Activated T-cell treated with anti-CD3 and anti-CD28 coated beads, Interleukin-2, amount 50 U/mL, for 24 hours (primary cell): ENCODE measurements at regions not wholly inside any gene's neighbourhood (a gene's known extent, or its start where the extent isn't known, plus 50 kb on each side); places are given as distances from the start of the nearest gene placed in this dataset.

Experiments
- DNase-seq: peaks from one replicate; pipeline ENCODE4 v3.0.0-alpha.2; 2020
- H3K27ac Mint-ChIP-seq: 2 replicates; pipeline ENCODE4 v1.8.0; 2020; ENCODE audit warnings: mild to moderate bottlenecking, mixed read lengths
- H3K27me3 Mint-ChIP-seq: 2 replicates; pipeline ENCODE4 v1.8.0; 2020; ENCODE audit warnings: mixed read lengths
- H3K36me3 Mint-ChIP-seq: 2 replicates; pipeline ENCODE4 v1.8.0; 2020; ENCODE audit warnings: low read depth, mixed read lengths
- H3K4me1 Mint-ChIP-seq: 2 replicates; pipeline ENCODE4 v1.8.0; 2020; ENCODE audit warnings: low read depth, mixed read lengths
- H3K4me3 Mint-ChIP-seq: 2 replicates; pipeline ENCODE4 v1.8.0; 2020; ENCODE audit warnings: mild to moderate bottlenecking, moderate library complexity, mixed read lengths
- H3K9me3 Mint-ChIP-seq: 2 replicates; pipeline ENCODE4 v1.8.0; 2020; ENCODE audit warnings: mixed read lengths

DNA sequence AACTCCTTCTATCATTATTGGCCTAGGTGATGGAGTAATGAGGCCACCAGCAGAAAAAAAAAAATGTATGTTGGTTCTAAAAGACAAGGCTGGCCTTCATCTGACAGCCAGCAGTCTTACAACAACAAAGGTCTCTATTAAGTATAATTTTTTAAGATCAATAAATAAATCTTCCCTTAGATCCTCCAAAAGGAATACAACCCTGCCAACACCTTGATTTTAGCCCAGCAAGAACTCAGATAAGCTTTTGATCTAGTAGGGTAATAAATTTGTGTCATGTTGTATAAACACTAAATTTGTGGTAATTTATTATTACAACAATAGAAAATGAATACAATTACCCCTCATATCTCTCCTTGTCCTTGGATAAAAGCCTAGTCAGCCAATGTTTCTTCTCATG, 633.2 kb upstream of the FAM174A start:
- H3K27me3 Mint-ChIP-seq: no peaks in the 10 kb centered on the region
- no peak overlapping the region for H3K27ac Mint-ChIP-seq
- no peaks in the 10 kb centered on the region for H3K9me3 Mint-ChIP-seq
- H3K4me1 Mint-ChIP-seq: no peaks in the 10 kb centered on the region
- no peak overlapping the region for H3K4me3 Mint-ChIP-seq
- DNase-seq: no peak
- no peaks in the 10 kb centered on the region for H3K36me3 Mint-ChIP-seq

DNA sequence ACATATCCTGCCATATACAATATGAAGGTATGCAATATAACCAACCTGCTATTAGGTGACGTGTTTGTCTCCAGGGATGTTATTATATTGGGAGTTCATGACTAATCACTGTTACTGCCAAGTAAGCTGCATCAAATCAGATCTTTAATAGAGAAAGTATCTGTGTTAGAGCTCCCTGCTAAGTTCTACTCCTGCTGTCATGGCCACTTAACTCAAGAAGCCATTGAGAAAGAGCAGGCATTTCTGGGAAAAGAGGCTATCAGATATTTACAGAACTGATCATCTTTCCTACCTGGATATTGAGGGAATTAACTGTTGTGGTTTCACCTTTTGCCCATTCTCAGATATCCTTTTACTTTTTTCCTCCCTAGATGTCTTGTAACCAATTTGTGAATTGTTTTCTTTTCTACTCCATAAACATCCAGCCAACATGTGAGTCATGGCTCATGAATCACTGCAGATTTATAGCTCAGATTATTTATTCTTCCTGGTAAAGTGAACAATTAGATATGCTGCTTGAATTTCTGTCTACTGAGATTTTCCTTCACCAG, 634.8 kb upstream of the FAM174A start:
- H3K27me3 Mint-ChIP-seq: no peaks in the 10 kb centered on the region
- H3K4me1 Mint-ChIP-seq: no peaks in the 10 kb centered on the region
- H3K9me3 Mint-ChIP-seq: no peaks in the 10 kb centered on the region
- H3K36me3 Mint-ChIP-seq: no peaks in the 10 kb centered on the region
- H3K27ac Mint-ChIP-seq: no peak overlapping the region
- DNase-seq: no peak
- H3K4me3 Mint-ChIP-seq: no peak overlapping the region

DNA sequence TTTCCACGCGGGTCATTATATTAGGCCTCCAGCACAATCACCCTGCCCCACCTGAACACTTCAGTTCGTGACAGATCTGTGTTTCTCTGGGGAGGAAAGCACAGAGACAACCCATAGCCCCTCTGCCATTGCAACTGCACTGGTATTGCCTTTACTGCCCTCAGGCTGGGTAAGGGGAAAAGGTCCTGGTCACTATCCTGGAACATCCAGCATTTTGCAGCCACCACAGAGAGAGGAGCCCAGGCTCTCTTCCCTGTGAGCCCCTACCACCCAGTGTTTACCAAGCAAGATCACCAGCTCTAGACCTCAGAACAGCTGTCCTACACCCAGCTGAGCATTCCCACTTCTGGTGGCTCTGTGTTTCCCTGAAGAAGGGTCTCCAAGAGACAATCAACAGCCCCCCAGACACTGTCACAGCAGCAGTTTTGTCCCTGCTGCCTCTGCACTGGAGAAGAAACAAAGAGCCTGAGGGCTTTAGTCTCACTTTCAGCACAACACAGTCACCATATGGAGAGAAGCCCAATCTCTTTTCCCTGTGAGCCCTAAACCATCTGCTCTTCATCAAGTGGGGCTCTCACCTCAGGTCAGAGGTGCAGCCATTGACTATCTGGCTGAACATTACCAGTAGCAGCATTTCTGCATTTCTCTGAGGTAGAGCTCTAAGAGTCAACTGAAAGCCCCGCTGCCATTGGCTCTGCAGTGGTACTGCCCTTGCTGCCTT, 655.2 kb upstream of the FAM174A start:
- H3K4me3 Mint-ChIP-seq: no peak overlapping the region
- DNase-seq: no peak
- no peak overlapping the region for H3K27ac Mint-ChIP-seq
- H3K9me3 Mint-ChIP-seq: peaks cover 3% of the 10 kb centered on the region
- H3K4me1 Mint-ChIP-seq: no peaks in the 10 kb centered on the region
- H3K27me3 Mint-ChIP-seq: no peaks in the 10 kb centered on the region
- H3K36me3 Mint-ChIP-seq: no peaks in the 10 kb centered on the region

DNA sequence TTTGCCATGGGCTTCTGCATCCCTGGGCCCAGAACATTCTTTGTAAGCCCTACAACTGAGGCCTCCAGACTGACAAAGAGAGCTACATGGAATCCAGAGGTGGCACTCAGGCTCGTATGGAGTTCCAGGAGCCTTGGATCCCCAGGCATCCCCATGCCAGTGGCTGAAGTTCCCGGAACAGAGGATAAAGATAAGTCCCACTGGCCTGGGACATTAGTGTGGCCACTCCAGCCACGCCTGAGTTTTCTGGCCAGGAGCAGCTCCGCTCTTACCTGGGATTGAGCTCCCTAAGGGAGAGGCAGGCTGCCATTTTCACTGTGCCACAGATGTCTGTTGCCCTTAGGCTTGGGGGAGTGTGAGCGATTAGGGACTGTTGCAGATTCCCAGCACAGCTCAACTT, 656.3 kb upstream of the FAM174A start:
- H3K36me3 Mint-ChIP-seq: no peaks in the 10 kb centered on the region
- no peaks in the 10 kb centered on the region for H3K27me3 Mint-ChIP-seq
- no peak overlapping the region for H3K4me3 Mint-ChIP-seq
- no peak overlapping the region for H3K27ac Mint-ChIP-seq
- peaks cover 3% of the 10 kb centered on the region for H3K9me3 Mint-ChIP-seq
- DNase-seq: no peak
- H3K4me1 Mint-ChIP-seq: no peaks in the 10 kb centered on the region

DNA sequence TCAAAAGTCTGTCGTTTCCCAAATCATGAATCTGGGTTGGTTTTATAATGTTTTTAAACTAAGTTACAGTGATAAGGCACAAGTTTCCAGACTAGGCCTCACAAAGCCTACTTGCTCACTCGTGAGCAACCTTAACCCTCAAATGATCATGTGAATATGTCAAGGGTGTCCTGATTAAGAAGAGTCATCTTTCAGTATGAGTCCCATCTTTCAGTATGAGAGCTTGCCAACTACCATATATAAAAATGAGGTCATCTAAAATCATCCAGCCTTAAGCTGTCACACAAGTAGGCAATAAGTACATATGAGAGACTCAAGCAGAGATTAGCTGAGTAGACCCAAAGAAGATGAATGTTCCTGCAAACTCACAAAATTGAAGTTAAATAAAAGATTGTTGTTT, 668.4 kb upstream of the FAM174A start:
- Mint-ChIP-seq H3K27ac (no peak overlapping the region), H3K4me1 (no peaks in the 10 kb centered on the region), H3K27me3 (no peaks in the 10 kb centered on the region), H3K9me3 (peaks cover 11% of the 10 kb centered on the region), H3K36me3 (no peaks in the 10 kb centered on the region), H3K4me3 (no peak overlapping the region)
- DNase-seq: no peak

DNA sequence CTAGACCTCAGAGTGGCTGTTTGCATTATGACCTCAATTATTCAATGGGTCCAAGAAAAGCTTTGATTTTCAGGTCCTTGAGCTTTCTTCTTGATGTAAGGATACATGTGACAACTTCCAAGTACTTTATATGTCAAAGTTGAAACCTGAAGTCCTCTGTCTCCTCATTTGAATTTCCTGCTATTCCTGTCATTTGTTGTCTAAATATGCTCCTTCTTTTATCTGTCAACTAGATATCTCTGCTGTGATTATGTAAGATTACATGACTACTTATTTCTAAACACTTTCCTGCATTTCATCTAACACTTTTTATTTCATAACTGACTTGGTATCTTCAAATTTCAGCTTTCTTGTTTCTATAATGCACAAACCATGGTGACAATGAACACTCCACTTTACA, 670.0 kb upstream of the FAM174A start:
- Mint-ChIP-seq H3K9me3 (peaks cover 8% of the 10 kb centered on the region), H3K27me3 (no peaks in the 10 kb centered on the region), H3K4me3 (no peak overlapping the region), H3K36me3 (no peaks in the 10 kb centered on the region), H3K4me1 (no peaks in the 10 kb centered on the region), H3K27ac (no peak overlapping the region)
- no peak for DNase-seq

DNA sequence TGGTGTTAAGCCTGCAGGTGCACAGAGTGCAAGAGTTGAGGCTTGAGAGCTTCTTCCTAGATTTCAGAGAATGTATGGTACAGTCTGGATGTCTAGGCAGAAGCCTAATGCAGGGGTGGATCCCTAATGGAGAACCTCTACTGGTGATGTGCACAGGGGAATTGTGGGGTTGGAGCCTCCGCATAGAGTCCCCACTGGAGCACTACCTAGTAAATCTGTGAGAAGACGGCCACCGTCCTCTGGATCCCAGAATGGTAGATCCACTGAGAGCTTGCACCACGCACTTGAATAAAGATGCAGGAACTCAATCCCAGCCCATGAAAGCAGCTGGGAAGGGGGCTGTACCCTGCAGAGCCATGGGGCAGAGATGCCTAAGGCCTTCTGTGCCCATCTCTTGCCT, 699.4 kb upstream of the FAM174A start:
- Mint-ChIP-seq H3K27ac (no peak overlapping the region), H3K9me3 (peaks cover 3% of the 10 kb centered on the region), H3K4me1 (no peaks in the 10 kb centered on the region), H3K36me3 (no peaks in the 10 kb centered on the region), H3K4me3 (no peak overlapping the region), H3K27me3 (no peaks in the 10 kb centered on the region)
- no peak for DNase-seq

DNA sequence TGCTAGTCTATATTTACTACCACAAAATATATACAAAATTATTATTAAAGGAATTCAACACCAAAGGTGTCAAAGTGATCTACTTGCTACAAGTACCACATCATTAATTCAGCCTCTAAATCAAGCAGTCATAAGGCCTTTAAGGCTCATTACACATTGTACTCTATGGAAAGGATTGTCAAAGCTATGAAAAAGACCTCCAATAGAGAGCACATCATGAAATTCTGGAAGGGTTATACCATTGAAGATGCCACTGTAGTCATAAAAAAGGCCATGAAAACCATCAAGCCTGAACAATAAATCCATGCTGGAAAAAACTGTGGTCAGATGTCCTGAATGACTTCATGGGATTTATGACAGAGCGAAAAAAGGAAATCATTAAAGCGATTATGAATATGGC, 708.0 kb upstream of the FAM174A start:
- Mint-ChIP-seq H3K4me3 (no peak overlapping the region), H3K4me1 (no peaks in the 10 kb centered on the region), H3K36me3 (no peaks in the 10 kb centered on the region)

DNA sequence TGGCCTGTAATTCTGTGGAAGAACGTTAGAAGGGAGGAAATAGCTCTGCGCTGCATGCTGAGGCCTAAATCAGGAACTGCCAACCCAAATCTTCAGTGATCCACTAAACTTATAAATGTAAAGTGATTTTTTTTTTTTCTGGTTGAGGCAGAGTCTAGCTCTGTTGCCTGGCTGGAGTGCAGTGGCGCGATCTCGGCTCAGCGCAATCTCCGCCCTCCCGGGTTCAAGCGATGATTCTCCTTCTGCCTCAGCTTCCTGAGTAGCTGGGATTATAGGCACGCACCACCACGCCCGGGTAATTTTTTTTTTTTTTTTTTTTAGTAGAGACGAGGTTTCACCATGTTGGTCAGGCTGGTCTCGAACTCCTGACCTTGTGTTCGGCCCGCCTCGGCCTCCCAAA, 717.4 kb upstream of the FAM174A start:
- H3K4me1 Mint-ChIP-seq: no peaks in the 10 kb centered on the region
- no peak for DNase-seq
- no peaks in the 10 kb centered on the region for H3K36me3 Mint-ChIP-seq
- no peak overlapping the region for H3K4me3 Mint-ChIP-seq
- H3K9me3 Mint-ChIP-seq: no peaks in the 10 kb centered on the region
- H3K27ac Mint-ChIP-seq: no peak overlapping the region
- H3K27me3 Mint-ChIP-seq: no peaks in the 10 kb centered on the region

More for the DNA sequence above, 708.0 kb upstream of the FAM174A start:
- no peak for DNase-seq
- Mint-ChIP-seq H3K27me3 (no peaks in the 10 kb centered on the region), H3K9me3 (no peaks in the 10 kb centered on the region), H3K27ac (no peak overlapping the region)

DNA sequence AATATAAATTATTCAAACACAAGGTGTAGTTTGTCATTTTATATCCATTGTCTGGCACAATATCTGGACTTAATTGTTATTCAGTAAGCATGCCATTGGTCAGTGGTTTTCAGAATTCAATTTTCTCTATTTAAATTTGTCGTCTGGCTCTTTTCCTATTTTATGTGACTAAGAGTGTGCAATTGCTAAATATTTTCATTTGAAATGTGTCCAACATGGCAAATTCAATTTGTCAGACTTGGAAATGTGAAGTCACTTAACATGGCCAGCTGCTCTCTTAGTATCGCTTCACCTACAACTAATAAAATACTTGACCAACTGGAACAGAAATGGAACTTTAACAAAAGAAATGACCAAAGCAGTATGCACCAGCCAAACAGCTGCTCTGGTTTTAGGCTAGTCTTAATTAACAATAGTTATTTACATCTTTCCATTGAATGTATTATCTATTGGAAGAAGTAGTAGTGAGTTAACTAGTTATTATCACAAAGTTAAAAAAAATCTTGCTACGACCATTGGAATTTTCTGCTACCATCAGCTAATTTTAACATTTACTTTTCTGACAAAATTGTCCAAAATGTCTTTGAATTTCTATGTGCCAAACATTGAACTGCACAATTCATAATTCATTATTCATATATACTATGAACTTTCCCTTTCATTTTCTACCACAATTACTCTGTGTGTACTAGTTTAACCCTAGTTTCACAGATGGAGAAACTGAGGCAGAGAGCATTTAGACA, 720.7 kb upstream of the FAM174A start:
- DNase-seq: no peak
- Mint-ChIP-seq H3K9me3 (no peaks in the 10 kb centered on the region), H3K27me3 (no peaks in the 10 kb centered on the region), H3K27ac (no peak overlapping the region), H3K4me3 (no peak overlapping the region), H3K4me1 (no peaks in the 10 kb centered on the region), H3K36me3 (no peaks in the 10 kb centered on the region)

DNA sequence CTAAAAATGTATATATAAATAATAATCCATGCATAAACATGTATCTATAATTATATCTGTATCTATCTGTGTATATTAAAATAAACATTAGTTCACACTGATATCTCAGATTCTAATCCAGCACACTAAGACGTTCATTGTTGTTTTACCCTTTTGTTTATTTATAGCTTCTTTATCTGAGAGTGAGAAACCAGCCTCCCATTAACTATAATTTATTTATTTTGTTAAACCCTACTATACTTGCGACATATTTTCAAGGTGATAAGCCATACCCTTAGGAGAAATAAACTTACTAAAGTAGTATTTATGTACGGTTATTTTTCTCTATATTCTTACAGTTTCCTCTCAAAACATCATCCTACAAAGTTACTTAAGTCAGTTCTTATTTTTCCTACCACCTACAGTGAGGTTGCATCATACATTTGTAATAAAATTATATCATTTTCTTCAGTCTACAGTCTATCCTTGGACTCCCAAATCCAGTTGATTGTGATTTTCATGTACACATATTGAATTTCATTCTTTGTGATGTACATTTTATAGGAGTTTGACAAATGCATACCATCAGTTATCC, 726.4 kb upstream of the FAM174A start:
- DNase-seq: no peak
- Mint-ChIP-seq H3K27me3 (no peaks in the 10 kb centered on the region), H3K4me1 (no peaks in the 10 kb centered on the region), H3K36me3 (no peaks in the 10 kb centered on the region), H3K9me3 (no peaks in the 10 kb centered on the region), H3K4me3 (no peak overlapping the region), H3K27ac (no peak overlapping the region)

DNA sequence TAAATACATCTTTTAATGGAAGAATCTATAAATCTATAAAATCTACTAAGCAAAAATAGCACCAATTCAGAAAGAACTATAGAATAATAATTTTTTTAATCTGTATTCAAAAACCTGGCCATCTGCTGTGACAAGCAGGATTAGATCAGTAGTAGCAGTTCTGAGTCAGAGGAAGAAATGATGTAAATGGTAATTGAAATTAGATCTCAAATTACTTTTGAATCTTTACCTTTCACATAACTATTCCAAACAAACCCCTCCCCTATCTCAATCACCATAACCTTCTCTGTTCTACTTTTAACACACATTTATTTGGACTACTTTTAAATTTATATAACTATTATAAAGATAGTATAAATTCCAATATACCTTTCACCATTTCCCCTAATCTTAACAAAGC, 727.8 kb upstream of the FAM174A start:
- H3K4me3 Mint-ChIP-seq: no peak overlapping the region
- H3K27ac Mint-ChIP-seq: no peak overlapping the region
- DNase-seq: no peak
- H3K27me3 Mint-ChIP-seq: no peaks in the 10 kb centered on the region
- H3K36me3 Mint-ChIP-seq: no peaks in the 10 kb centered on the region
- no peaks in the 10 kb centered on the region for H3K4me1 Mint-ChIP-seq
- no peaks in the 10 kb centered on the region for H3K9me3 Mint-ChIP-seq

DNA sequence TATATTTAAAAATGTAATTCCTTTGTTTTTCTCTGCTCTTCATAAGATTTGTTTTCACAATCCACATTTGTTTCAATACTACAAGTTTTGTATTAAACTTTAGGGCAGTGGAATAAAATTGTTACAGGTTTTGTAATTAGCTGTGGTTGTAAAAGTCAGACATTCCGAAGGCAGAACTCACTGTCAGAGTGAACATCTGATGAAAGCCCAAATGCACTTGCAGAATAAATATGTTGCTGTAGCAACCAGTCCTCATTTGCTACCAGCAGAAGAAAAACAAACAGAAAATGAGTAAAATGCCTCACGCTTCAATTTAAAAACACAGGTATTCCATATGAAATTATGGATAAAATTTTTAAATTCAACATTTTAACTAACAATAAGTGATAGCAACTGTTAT, 740.1 kb upstream of the FAM174A start:
- Mint-ChIP-seq H3K9me3 (peaks cover 2% of the 10 kb centered on the region), H3K27me3 (no peaks in the 10 kb centered on the region), H3K4me3 (no peak overlapping the region), H3K27ac (no peak overlapping the region), H3K36me3 (no peaks in the 10 kb centered on the region), H3K4me1 (no peaks in the 10 kb centered on the region)
- DNase-seq: no peak

DNA sequence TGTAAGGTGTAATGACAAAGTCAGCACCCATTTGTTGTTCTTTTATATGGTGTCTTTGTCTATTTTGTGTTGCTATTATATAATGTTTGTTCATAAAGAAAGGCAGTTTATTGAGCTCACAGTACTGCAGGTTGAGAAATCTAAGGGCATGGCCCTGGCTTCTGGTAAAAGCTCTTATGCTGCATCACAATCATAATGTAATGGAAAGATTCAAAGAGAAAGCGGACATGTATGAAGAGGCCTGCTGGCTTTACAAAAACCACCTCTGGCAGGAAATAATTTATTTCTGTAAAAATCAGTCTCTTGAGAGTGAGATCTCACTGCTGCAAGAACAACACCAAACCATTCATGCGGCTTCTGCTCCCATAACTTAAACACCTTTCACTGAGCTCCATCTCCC, 746.7 kb upstream of the FAM174A start:
- no peaks in the 10 kb centered on the region for H3K27me3 Mint-ChIP-seq
- H3K4me1 Mint-ChIP-seq: no peaks in the 10 kb centered on the region
- peaks cover 9% of the 10 kb centered on the region for H3K9me3 Mint-ChIP-seq
- no peaks in the 10 kb centered on the region for H3K36me3 Mint-ChIP-seq
- no peak for DNase-seq
- H3K27ac Mint-ChIP-seq: no peak overlapping the region
- no peak overlapping the region for H3K4me3 Mint-ChIP-seq

DNA sequence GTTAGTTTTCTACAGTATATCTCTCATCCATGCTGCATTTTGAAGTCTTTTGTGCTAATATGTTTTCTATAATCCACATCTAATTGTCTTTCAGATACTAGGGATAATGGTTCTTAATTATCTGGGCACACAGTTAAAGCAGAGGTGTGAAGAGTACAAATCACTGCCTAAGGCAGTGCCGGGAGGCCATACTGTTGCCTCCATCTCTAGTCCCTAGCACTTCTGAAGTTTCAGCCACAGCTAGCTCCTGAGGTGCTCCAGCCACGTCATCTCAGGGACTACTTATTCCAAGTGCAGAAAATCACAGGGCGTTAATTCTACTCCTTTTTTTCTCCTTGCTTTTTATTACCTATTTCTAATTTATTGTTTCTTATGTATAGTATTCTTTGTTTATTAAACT, 760.0 kb upstream of the FAM174A start:
- Mint-ChIP-seq H3K4me3 (no peak overlapping the region), H3K27ac (no peak overlapping the region), H3K36me3 (no peaks in the 10 kb centered on the region), H3K9me3 (no peaks in the 10 kb centered on the region), H3K4me1 (no peaks in the 10 kb centered on the region), H3K27me3 (no peaks in the 10 kb centered on the region)
- no peak for DNase-seq
